ENCODE measurements at regions not wholly inside any gene's neighbourhood (a gene's known extent, or its start where the extent isn't known, plus 50 kb on each side); places are given as distances from the start of the nearest gene placed in this dataset.

DNA sequence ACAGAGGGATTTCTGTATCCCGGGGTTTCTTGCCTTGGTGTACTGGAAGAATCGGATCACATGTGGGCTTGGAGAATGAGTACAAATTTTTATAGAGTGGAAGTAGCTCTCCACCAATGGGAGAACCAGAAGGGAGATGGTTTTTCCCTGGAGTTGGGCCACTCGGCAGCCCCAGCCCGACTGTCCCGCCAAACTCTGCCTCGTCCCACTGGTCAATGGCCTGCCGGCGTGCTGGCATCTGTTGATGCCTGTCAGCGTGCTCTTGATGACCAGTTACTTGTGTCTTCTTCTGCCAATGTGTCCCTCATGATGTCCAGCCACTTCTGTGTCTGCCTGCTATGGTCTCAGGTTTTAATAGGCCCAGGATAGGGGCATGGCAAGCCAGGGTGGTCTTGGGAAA lies 100.5 kb downstream of the CFAP44 start:
- ATAC-seq (no peak), DNase-seq (no peak)
- TF ChIP-seq, protein P1, sequence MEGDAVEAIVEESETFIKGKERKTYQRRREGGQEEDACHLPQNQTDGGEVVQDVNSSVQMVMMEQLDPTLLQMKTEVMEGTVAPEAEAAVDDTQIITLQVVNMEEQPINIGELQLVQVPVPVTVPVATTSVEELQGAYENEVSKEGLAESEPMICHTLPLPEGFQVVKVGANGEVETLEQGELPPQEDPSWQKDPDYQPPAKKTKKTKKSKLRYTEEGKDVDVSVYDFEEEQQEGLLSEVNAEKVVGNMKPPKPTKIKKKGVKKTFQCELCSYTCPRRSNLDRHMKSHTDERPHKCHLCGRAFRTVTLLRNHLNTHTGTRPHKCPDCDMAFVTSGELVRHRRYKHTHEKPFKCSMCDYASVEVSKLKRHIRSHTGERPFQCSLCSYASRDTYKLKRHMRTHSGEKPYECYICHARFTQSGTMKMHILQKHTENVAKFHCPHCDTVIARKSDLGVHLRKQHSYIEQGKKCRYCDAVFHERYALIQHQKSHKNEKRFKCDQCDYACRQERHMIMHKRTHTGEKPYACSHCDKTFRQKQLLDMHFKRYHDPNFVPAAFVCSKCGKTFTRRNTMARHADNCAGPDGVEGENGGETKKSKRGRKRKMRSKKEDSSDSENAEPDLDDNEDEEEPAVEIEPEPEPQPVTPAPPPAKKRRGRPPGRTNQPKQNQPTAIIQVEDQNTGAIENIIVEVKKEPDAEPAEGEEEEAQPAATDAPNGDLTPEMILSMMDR (IDR thresholded peaks at IDR 0.05), result no peak
- no peak for TF ChIP-seq POLR2A (IDR thresholded peaks at IDR 0.05)
- Histone ChIP-seq H3K27ac (no peak overlapping the region), H3K36me3 (replicated peaks in 1 of 2; ENCODE audit: insufficient read depth in 1 of 2, low read depth in 2 of 2) (no peaks in the 10 kb centered on the region), H3K27me3 (no peaks in the 10 kb centered on the region), H3K4me1 (no peaks in the 10 kb centered on the region), H3K9me3 (no peaks in the 10 kb centered on the region), H3K4me3 (no peak overlapping the region)
- intact Hi-C loops (cut with DNase I), result no loop called here
- 95 to 96% methylated on average over 6 to 9 of the region's 9 CpGs for WGBS, 2 donors

DNA sequence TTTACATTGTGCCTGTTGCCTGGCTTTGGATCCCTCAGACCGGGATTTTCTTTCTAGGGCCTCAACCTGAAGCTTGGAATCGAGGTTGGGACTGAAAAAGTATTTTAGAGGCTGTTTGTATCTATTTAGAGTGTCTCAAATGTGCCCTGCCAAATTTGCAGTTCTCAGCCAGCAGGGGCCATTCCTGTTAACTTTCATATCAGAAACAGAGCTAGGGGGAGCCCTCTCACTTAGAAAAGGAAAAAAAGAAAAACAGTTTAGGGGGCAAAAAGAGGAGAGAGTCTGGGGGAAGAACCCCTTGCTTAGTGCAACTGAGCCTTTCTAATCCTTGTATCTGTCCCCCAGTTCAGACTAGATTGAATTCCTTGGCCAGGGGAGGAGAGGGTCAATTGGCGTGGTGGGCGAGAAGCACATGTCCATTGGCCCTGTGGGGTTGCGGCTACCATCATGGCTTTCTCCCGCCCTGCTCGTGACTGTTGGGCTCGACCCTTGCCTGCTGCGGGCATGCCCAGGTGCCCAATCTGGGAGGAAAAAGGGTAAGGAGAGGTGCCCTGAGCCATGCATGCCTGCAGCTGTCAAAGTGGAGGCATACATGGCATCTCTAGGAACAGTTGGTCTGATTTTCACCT lies 101.6 kb downstream of the CFAP44 start:
- Histone ChIP-seq H3K27me3 (no peaks in the 10 kb centered on the region), H3K4me3 (no peak overlapping the region), H3K9me3 (no peaks in the 10 kb centered on the region), H3K4me1 (no peaks in the 10 kb centered on the region), H3K36me3 (replicated peaks in 1 of 2; ENCODE audit: insufficient read depth in 1 of 2, low read depth in 2 of 2) (no peaks in the 10 kb centered on the region), H3K27ac (no peak overlapping the region)
- WGBS, 2 donors, result 85 to 88% methylated on average over 9 of the region's 9 CpGs
- no peak for TF ChIP-seq POLR2A (IDR thresholded peaks at IDR 0.05)
- TF ChIP-seq, protein P1 (IDR thresholded peaks at IDR 0.05), result no peak
- DNase-seq, result no peak
- no peak for ATAC-seq
- intact Hi-C loops (cut with DNase I), result no loop called here

Data from body of pancreas (tissue), 4 donors.